HepG2 (cell line): ENCODE measurements at regions not wholly inside any gene's neighbourhood (a gene's known extent, or its start where the extent isn't known, plus 50 kb on each side); places are given as distances from the start of the nearest gene placed in this dataset.
A peak's percentile ranks its signal among the peaks of the same experiment; 100 is the strongest.

Experiments
- ATAC-seq: fragments of 200-7000 bp; cut with Tn5 transposase; 3 replicates; pipeline ENCODE4 v1.9.1; 2020; ENCODE audit warnings: mild to moderate bottlenecking, moderate library complexity
- BruUV-seq: library from RNA; stranded (reverse); fragments of 400-500 nt; replicated peaks from 2 replicates; lab custom pipeline; 2021; lab: Mats Ljungman, UMichigan
- CTCF ChIA-PET: fragments of 300-600 bp; formaldehyde crosslinking; extraction: SDS; loops from one replicate; lab custom pipeline; 2021; ENCODE audit warnings: low total read pairs, inconsistent platforms, low intra/inter-chr PET ratio; lab: Yijun Ruan, JAX
- POLR2A ChIA-PET: fragments of 350-600 bp; sonication (Branson Sonifier 250); formaldehyde crosslinking; loops from one replicate; lab custom pipeline; 2020; ENCODE audit warnings: antibody characterized with exemption, inconsistent platforms; lab: Yijun Ruan, JAX
- DNase-seq: peaks from one replicate; pipeline ENCODE4 v3.0.0-alpha.2; 2015; ENCODE audit warnings: low spot score
- FAIRE-seq: peaks from 3 replicates; lab custom pipeline; 2011; peaks lifted over from hg19 to GRCh38; lab: Jason Lieb, UNC
- H2AFZ ChIP-seq: one replicate; pipeline ENCODE4 v1.6.1; 2011; ENCODE audit warnings: low read length, inconsistent platforms
- H3K27ac ChIP-seq: fragments of 300-600 bp; 3 replicates; pipeline ENCODE4 v1.8.0; 2011; ENCODE audit warnings: mixed run types, mild to moderate bottlenecking, mixed read lengths, low read length, inconsistent platforms; ENCODE audit not compliant: insufficient read depth; ENCODE audit errors: extremely low read length
- H3K27me3 ChIP-seq, 2 experiments: fragments of 200-600 bp in 1 of 2; 2 replicates in 1 of 2; 3 replicates in 1 of 2; pipeline versions ENCODE4 v1.6.0 to v1.8.0; 2011; ENCODE audit warnings: low read length in 2 of 2, mild to moderate bottlenecking in 2 of 2, moderate library complexity in 2 of 2, inconsistent platforms in 1 of 2; ENCODE audit not compliant: insufficient read depth in 2 of 2, control insufficient read depth in 1 of 2
- H3K36me3 ChIP-seq, 2 experiments: fragments of 200-600 bp in 1 of 2; replicated peaks in 1 of 2; 2 replicates in 1 of 2; 3 replicates in 1 of 2; pipeline versions ENCODE4 v1.5.1 to v1.8.0; 2011; ENCODE audit warnings: low read length in 2 of 2, inconsistent platforms in 1 of 2; ENCODE audit not compliant: insufficient read depth in 2 of 2, control insufficient read depth in 1 of 2
- H3K4me1 ChIP-seq: 2 replicates; pipeline ENCODE4 v1.5.1; 2012; ENCODE audit warnings: low read length, inconsistent platforms; ENCODE audit not compliant: insufficient read depth
- H3K4me2 ChIP-seq: 2 replicates; pipeline ENCODE4 v1.6.0; 2011; ENCODE audit warnings: low read depth, low read length, inconsistent platforms
- H3K4me3 ChIP-seq, 3 experiments: fragments of 200-600 bp in 1 of 3; sonication (generic), shearing (Covaris generic) in 1 of 3; replicated peaks in 1 of 3; 2 replicates each; pipeline ENCODE4 v1.5.1; 2011 to 2016; ENCODE audit warnings: low read length in 3 of 3, inconsistent platforms in 2 of 3, low read depth in 2 of 3, mild to moderate bottlenecking in 2 of 3, control low read depth in 1 of 3, mixed read lengths in 1 of 3; ENCODE audit not compliant: insufficient read depth in 1 of 3
- H3K79me2 ChIP-seq: one replicate; pipeline ENCODE4 v1.6.1; 2011; ENCODE audit warnings: low read length, inconsistent platforms; ENCODE audit not compliant: insufficient read depth
- H3K9ac ChIP-seq: 2 replicates; pipeline ENCODE4 v1.6.0; 2011; ENCODE audit warnings: mild to moderate bottlenecking, low read depth, low read length, inconsistent platforms; ENCODE audit not compliant: insufficient read depth
- H3K9me3 ChIP-seq: 2 replicates; pipeline ENCODE4 v1.5.1; 2012; ENCODE audit warnings: mild to moderate bottlenecking, low read length
- H4K20me1 ChIP-seq: 2 replicates; pipeline ENCODE4 v1.6.0; 2011; ENCODE audit warnings: inconsistent platforms, mild to moderate bottlenecking, low read length, moderate library complexity; ENCODE audit not compliant: insufficient read depth
- AGO1 ChIP-seq: fragments of 200-400 bp; formaldehyde crosslinking; IDR thresholded peaks from 2 replicates; pipeline ENCODE4 v1.6.1; 2017; ENCODE audit warnings: mild to moderate bottlenecking, low read depth, low read length, moderate library complexity; ENCODE audit not compliant: poor library complexity, severe bottlenecking
- ATF7 ChIP-seq, 2 experiments: fragments of 450-650 bp in 1 of 2; sonication (generic) in 1 of 2; formaldehyde crosslinking in 1 of 2; IDR thresholded peaks; 2 replicates each; pipeline versions ENCODE4 v1.4.0 to v1.6.1; 2016 to 2020; ENCODE audit warnings: antibody characterized with exemption in 1 of 2, mild to moderate bottlenecking in 1 of 2, missing genetic modification reagents in 1 of 2
- CHD2 ChIP-seq: IDR thresholded peaks from 2 replicates; pipeline ENCODE4 v1.6.1; 2011; ENCODE audit warnings: low read depth, low read length, improper control_type of control experiment
- MEF2D ChIP-seq: sonication (generic); formaldehyde crosslinking; IDR thresholded peaks from 2 replicates; pipeline ENCODE4 v1.5.1; 2020; ENCODE audit warnings: mild to moderate bottlenecking, missing genetic modification reagents
- NFE2 ChIP-seq: sonication (generic); formaldehyde crosslinking; IDR thresholded peaks from 2 replicates; pipeline ENCODE4 v1.4.0; 2020; ENCODE audit warnings: missing genetic modification reagents
- RARA ChIP-seq: IDR thresholded peaks from 2 replicates; pipeline ENCODE4 v1.6.1; 2016; ENCODE audit warnings: missing genetic modification reagents, missing compliant biosample characterization
- RFX1 ChIP-seq: fragments of 450-650 bp; IDR thresholded peaks from 2 replicates; pipeline ENCODE4 v1.6.1; 2017
- ZNF432 ChIP-seq: sonication (generic); formaldehyde crosslinking; IDR thresholded peaks from 2 replicates; pipeline ENCODE4 v1.5.0; 2020; ENCODE audit warnings: missing genetic modification reagents, mild to moderate bottlenecking, borderline replicate concordance
- ZNF501 ChIP-seq: sonication (generic); formaldehyde crosslinking; IDR thresholded peaks from 2 replicates; pipeline ENCODE4 v1.5.1; 2020; ENCODE audit warnings: mild to moderate bottlenecking, moderate library complexity, missing genetic modification reagents
- ZNF557 ChIP-seq: sonication (generic); formaldehyde crosslinking; IDR thresholded peaks from 2 replicates; pipeline ENCODE4 v1.4.0; 2020; ENCODE audit warnings: missing genetic modification reagents
- ZNF597 ChIP-seq: sonication (generic); formaldehyde crosslinking; IDR thresholded peaks from 2 replicates; pipeline ENCODE4 v1.5.0; 2020; ENCODE audit warnings: missing genetic modification reagents
- WGBS: methylation state at CpG from one replicate; pipeline ENCODE4 v1.1.6; 2017; ENCODE audit warnings: low lambda C conversion rate; 5-methylcytosine and 5-hydroxymethylcytosine counted together
- in situ Hi-C: cut with HindIII; loops from 2 replicates; pipeline ENCODE4 v1.10.0; 2017; ENCODE audit warnings: low pct_unique_long_range_greater_than_20kb; ENCODE audit not compliant: extremely low pct_ligation_motif_present
- intact Hi-C: fragments of 100-400 bp; cut with micrococcal nuclease; formaldehyde crosslinking; loops from one replicate; pipeline ENCODE4 v1.10.0; 2022; ENCODE audit not compliant: unreplicated experiment
- TF ChIP-seq, protein P1 (sequence below): fragments of 450-650 bp; IDR thresholded peaks from 2 replicates; pipeline ENCODE4 v1.6.1; 2016
- TF ChIP-seq, protein P2 (sequence below): sonication (generic); formaldehyde crosslinking; IDR thresholded peaks from 2 replicates; pipeline ENCODE4 v1.9.0; 2021; ENCODE audit warnings: missing genetic modification reagents, mild to moderate bottlenecking, borderline replicate concordance

DNA sequence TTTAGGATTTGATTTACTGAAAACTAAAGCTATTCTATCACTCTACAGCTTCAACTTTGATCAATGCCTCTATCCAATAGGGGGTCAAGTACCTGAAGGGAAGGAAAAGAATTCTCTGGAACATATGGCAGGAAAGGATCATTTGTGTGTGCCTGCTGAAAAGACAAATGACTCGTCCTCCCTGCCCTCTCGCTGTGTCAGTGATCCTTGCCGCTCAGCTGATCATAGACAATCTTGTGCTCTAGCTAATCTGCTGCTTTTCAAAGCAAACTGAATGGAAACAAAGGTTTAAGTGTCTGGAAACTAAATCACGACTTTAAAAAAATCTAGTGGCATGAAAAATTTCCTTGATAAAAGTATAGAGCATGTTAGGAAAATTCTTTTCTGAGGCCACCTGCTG is 75.6 kb upstream of the CPO start (continued):
- no peak for TF ChIP-seq MEF2D (CRISPR knock-in tag)
- TF ChIP-seq NFE2 (CRISPR knock-in tag): no peak
- TF ChIP-seq AGO1: no peak

DNA sequence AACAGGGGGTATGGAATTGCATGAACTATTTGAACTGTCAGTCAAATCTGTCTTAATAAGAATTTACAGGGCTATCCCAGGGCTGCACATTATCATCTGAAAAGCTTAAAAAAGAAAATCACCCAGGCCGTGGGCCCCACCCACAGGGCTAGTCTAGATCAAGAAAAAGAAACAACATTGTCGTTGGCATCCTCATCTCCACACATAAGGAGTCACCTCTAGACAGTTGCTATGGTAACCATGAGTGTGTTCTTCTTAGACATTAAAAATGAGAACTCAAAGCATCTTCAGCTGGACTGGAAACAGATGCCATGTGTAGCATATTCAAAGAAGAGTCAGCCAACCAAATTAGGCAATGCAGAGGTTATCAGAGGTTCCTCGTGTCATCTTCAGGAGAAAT is 72.3 kb upstream of the CPO start:
- TF ChIP-seq RFX1 (peak; percentile 54; the same call in 1 of the 2 replicates), RARA (CRISPR knock-in tag) (no peak), ZNF557 (CRISPR knock-in tag) (no peak)
- H3K4me3 ChIP-seq: no peak overlapping the region
- no peaks in the 10 kb centered on the region for H3K4me1 ChIP-seq
- no peaks in the 10 kb centered on the region for H3K9me3 ChIP-seq
- H3K27me3 ChIP-seq: no peaks in the 10 kb centered on the region
- intact Hi-C loops (no loop called here), in situ Hi-C loops (no loop called here)
- ChIA-PET CTCF (no interaction called here), POLR2A (no interaction called here)
- no peak overlapping the region for H3K9ac ChIP-seq
- no peak overlapping the region for H3K4me2 ChIP-seq
- no peak overlapping the region for H3K27ac ChIP-seq
- BruUV-seq: no TSS peak
- DNase-seq (no peak), ATAC-seq (no peak), FAIRE-seq (no peak)
- H4K20me1 ChIP-seq: no peaks in the 10 kb centered on the region
- H2AFZ ChIP-seq: no peak overlapping the region
- no peaks in the 10 kb centered on the region for H3K79me2 ChIP-seq
- 9% methylated on average over 3 of the region's 3 CpGs for WGBS
- H3K36me3 ChIP-seq: no peaks in the 10 kb centered on the region

DNA sequence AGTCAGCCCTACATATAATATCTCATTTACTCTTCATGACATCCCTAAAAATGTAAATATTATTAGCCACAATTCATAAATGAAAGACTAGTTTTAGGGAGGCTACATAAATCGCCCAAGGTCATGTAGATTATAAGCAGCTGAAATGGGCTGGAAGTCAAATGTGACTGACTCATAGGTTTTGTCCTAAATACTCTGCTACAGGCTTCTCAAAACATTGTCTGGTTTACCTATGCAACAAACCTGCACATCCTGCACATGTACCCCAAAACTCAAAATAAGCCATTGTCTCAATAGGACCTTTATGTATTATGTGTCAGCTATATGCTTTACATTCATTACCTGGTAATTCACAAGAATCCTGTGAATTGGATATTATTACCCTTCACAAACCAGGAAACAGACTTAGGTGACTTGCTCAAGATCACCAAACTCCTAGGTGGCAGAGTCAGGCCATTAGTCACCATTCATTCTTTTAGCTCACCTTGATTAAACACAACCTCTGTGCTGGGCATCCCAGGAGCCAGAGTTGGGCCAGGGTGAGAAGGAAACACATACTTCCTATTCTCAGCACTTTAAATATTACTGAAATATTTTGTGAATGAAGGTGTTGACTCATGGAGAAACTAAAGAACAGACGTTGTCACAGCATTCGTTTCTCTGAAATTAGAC is 69.4 kb upstream of the CPO start:
- no peaks in the 10 kb centered on the region for H3K36me3 ChIP-seq
- CTCF ChIA-PET: no interaction called here
- ATAC-seq: no peak
- in situ Hi-C loops: no loop called here
- TF ChIP-seq, protein P1, sequence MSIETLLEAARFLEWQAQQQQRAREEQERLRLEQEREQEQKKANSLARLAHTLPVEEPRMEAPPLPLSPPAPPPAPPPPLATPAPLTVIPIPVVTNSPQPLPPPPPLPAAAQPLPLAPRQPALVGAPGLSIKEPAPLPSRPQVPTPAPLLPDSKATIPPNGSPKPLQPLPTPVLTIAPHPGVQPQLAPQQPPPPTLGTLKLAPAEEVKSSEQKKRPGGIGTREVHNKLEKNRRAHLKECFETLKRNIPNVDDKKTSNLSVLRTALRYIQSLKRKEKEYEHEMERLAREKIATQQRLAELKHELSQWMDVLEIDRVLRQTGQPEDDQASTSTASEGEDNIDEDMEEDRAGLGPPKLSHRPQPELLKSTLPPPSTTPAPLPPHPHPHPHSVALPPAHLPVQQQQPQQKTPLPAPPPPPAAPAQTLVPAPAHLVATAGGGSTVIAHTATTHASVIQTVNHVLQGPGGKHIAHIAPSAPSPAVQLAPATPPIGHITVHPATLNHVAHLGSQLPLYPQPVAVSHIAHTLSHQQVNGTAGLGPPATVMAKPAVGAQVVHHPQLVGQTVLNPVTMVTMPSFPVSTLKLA: no peak
- no peak for TF ChIP-seq ZNF501 (CRISPR knock-in tag)
- no peak for TF ChIP-seq CHD2
- no peak for TF ChIP-seq ATF7 (IDR thresholded peaks at IDR 0.05)
- TF ChIP-seq ATF7 (CRISPR knock-in tag; IDR thresholded peaks at IDR 0.05): no peak
- TF ChIP-seq, protein P2, sequence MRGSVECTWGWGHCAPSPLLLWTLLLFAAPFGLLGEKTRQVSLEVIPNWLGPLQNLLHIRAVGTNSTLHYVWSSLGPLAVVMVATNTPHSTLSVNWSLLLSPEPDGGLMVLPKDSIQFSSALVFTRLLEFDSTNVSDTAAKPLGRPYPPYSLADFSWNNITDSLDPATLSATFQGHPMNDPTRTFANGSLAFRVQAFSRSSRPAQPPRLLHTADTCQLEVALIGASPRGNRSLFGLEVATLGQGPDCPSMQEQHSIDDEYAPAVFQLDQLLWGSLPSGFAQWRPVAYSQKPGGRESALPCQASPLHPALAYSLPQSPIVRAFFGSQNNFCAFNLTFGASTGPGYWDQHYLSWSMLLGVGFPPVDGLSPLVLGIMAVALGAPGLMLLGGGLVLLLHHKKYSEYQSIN (CRISPR knock-in tag): no peak
- TF ChIP-seq ZNF432 (CRISPR knock-in tag): no peak
- no peak for TF ChIP-seq ZNF597 (CRISPR knock-in tag)
- no peaks in the 10 kb centered on the region for H3K27me3 ChIP-seq
- no peak for DNase-seq
- H4K20me1 ChIP-seq: no peaks in the 10 kb centered on the region
- H3K9me3 ChIP-seq: no peaks in the 10 kb centered on the region
- H2AFZ ChIP-seq: no peak overlapping the region
- intact Hi-C loops: no loop called here
- H3K9ac ChIP-seq: no peak overlapping the region
- POLR2A ChIA-PET: no interaction called here
- no TSS peak for BruUV-seq
- WGBS: 3% methylated on average over 3 of the region's 3 CpGs
- no peaks in the 10 kb centered on the region for H3K4me1 ChIP-seq
- FAIRE-seq: no peak
- H3K4me2 ChIP-seq: no peak overlapping the region
- no peaks in the 10 kb centered on the region for H3K79me2 ChIP-seq
- H3K4me3 ChIP-seq: no peak overlapping the region
- H3K27ac ChIP-seq: no peak overlapping the region
